Esophagus mucosa (tissue), 1 donor: ENCODE measurements at regions not wholly inside any gene's neighbourhood (a gene's known extent, or its start where the extent isn't known, plus 50 kb on each side); places are given as distances from the start of the nearest gene placed in this dataset.
"Not testable (repeated sequence)": the region's sequence is repeated elsewhere in the genome, so short reads cannot be mapped to it uniquely, and the experiment has no call there.

Experiments
- ATAC-seq: fragments of 200-7000 bp; cut with Tn5 transposase; one replicate; pipeline ENCODE4 v1.9.1; 2020
- donor health status: DM: yes; HTN: yes; CAD: no.

DNA sequence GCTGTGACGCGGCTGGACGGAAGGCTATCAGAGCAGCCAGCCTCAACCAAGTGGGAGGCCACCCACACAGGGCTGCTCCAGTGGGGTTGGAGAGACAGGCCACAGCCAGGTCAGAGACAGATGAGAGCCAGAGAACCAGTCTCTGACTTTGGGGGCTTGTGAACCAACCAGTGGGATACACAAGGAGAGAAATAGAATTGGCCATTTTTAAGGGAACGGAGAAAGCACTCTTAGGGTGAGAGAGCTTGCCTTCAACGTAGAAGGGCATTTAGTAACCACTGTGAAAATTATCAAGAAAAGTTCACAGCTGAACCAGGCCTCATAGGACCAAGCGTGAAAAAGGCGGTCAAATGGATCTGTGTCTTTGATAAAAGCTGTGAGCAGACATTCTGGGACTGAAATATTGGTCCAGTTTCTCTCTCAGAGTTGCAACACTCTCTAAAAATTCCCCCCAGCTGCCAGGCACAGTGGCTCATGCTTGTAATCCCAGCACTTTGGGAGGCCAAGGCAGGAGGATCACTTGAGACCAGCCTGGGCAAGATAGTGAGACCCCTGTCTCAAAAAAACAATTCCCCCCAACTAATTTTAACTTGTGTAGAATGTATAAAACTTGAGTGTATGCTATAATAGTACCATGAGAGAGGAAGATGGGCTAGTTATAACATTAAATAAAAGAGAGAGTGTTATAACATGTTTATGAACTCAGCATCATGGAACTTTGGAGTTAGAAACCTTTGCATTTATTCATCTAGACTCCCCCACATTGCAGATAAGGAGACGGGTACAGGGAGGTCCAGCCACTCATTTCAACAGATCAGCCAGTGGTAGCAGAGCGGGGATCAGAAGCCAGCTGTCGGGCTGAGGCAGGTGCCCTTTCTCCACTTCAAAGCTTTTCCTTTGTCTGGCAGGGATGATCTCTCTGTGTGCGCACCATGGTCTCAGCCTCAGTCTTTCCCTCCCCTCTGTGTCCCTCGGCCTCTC lies 132.2 kb downstream of the NPIPB11 start:
- ATAC-seq, result not testable (repeated sequence)

DNA sequence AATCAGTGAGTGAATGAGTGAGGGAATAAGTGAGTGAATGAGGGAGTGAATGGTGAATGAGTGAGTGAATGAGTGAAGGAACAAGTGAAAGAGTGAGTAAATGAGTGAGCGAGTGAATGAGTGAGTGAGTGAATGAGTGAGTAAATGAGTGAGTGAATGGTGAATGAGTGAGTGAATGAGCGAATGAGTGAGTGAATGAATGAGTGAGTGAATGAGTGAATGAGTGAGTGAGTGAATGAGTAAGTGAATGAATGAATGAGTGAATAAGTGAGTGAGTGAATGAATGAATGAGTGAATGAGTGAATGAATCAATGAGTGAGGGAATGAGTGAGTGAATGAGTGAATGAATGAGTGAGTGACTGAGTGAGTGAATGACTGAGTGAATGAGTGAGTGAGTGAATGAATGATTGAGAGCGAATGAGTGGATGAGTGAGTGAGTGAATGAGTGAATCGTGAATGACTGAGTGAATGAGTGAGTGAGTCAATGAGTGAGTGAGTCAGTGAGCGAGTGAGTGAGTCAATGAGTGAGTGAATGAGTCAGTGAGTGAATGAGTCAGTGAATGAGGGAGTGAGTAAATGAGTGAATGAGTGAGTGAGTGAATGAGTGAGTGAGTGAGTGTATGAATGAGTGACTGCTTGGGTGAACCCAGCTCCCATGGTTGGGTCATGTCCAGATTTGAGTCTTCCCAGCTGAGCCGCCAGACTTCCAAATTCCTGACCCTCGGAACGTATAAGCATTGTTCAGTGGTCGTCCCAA lies 133.0 kb downstream of the NPIPB11 start:
- ATAC-seq, result not testable (repeated sequence)

DNA sequence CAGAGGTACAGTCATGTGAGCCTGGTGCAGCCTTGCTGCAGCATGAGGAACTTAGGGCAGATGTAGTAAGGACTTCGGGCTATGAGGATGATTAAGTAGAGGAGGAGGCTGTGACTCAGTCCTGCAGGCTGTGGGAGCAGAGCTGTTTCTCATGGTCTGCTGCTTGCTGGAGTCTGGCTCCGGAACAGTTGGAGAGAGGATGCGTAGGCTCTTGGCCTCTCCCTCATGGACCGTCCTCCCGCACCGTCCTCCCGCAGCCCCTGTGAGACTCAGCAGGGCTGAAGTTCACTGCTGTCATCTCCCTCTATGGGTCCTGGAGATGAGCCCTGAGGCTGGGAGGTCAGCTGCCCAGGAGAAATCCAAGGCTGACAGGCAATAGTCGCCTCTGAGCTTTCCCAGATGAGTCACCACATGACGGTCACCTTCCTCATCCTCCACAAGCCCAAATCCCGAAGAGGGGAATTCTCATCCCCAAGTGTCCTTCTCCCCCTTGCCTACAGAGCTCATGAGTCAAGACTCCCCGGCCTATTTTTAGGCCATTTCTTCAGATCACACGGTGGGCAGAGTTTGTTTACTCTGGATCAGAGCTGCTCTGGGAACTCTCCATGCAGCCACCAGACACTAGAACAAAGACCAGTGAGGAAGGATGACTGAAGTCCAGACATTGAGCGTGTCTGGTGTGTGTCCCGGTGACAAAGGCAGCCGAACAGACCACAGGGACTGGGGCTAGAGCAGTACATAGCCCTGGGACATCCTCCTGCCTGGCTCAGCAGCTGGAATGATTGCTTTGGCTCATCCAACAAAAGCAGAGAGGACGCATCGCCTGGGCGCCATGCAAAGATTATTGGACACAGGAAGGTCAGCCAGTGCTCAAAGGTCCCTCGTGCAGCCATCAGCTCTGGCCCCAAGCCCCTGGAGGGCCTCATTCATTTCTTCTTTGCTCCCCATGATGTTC lies 134.5 kb downstream of the NPIPB11 start:
- peak; percentile 71 for ATAC-seq

DNA sequence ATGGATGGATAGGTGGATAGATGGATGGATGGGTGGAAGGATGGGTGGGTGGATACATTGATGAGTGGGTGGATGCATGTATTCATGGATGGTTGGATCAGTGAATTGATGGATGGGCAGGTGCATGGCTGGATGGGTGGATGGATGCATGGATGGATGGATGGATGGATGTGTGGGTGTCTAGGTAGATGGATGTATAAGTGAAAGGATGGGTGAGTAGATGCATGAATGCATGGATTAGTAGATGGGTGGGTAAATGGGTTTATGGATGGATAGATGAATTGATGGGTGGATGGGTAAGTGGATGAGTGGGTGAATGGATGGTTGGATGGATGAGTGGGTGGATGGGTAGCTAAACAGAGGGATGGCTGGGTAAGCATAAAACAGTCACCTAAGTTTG lies 135.6 kb downstream of the NPIPB11 start:
- not testable (repeated sequence) for ATAC-seq

DNA sequence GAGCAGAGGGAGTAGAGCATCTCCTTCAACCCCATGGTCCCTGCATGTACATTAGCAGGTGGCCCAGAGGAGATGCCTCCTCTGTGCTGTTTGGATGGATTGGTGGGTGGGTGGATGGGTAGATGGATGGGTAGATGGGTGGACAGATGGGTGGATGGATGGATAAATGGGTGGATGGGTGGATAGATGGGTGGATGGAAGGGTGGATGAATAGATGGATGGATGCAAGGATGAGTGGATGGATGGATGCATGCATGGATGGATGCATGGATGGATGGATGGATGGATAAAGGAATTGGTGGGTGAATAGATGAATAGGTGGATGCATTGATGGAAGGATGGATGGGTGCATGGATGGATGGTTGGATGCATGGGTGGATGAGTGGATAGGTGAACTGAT lies 136.5 kb downstream of the NPIPB11 start:
- not testable (repeated sequence) for ATAC-seq

DNA sequence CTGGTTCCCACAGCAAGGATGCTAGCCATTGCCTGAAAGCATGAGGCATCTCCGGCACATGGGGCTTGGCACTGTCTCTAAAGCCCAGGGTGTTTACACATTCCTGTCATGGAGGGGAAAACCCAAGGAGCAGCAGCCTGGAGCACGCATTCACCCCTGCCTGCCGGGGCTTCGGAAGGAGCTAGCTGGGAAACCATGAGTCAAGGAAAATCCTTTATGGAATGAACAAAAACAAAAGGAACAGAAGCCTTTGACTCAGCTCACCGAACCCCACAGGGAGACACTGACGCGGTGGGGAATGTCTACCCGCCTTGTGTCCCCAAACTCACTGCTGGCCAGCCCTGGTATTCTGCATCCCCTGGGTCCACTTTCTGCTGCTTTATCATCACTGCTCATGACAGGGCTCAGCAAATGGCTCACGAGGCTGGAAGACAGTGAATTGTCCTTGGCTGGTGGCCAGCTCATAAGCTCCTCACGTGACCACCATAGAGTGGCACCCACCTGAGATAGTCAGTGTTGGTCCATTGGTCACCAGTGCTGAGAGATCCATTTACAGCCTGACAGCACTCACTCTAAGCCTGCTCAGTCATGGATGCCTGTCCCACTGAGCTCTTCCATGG lies 137.2 kb downstream of the NPIPB11 start:
- peak; percentile 38 for ATAC-seq

DNA sequence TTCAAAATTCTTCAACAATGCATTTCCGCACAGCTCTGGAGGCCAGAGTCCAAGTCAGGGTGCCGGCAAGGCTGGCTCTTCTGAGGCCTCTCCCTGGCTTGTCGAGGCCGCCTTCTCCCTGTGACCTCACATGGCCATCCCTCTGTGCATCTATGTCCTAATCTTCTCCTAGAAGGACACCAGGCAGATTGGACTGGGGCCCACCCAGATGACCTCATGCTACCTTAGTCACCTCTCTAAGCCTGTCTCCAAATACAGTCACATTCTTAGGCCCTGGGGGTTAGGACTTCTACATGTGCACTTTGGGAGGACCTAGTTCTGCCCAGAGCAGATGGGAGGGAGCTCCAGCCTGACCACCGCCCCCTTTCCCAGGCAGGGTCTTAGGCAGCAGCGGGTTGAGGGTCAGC lies 137.7 kb downstream of the NPIPB11 start:
- ATAC-seq, result peak; percentile 20

DNA sequence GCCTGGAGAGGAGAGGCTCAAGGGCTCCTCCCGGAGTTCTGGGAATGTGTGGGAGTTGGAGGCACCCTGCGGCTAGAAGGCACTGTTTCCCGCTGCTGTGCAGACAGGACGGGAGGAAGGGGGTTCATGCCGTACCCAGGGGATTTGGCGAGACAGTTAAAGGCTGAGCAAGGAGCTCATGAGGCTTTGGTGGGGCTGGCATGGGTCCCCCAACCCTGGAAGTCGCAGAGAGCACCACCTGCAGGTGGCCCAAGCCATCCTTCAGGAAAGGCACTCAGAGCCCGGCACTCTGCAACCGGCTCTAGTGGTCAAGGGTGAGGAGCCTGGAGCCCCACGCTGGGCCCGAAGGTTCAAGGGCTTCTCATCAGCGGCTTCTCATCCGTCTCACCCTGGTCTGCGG lies 138.2 kb downstream of the NPIPB11 start:
- not testable (repeated sequence) for ATAC-seq

DNA sequence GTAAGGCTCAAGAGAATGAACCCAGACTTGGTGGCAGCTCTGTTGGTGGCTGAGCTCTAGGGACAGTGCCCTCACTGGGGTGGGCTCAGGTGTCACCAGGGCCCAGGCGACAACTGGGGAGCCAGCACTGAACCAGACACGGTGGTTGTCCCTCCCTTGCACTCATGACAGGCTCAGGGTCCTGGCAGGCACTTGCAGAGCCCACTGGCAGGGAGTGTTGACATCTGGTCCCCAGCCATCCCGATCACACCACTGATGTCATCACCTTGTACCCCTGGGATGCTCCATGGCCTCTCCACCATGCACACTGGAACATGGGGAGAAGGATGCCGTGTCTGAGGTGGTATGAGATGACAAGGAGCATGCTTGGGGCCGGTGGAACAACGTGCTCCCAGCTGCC lies 138.6 kb downstream of the NPIPB11 start:
- not testable (repeated sequence) for ATAC-seq

DNA sequence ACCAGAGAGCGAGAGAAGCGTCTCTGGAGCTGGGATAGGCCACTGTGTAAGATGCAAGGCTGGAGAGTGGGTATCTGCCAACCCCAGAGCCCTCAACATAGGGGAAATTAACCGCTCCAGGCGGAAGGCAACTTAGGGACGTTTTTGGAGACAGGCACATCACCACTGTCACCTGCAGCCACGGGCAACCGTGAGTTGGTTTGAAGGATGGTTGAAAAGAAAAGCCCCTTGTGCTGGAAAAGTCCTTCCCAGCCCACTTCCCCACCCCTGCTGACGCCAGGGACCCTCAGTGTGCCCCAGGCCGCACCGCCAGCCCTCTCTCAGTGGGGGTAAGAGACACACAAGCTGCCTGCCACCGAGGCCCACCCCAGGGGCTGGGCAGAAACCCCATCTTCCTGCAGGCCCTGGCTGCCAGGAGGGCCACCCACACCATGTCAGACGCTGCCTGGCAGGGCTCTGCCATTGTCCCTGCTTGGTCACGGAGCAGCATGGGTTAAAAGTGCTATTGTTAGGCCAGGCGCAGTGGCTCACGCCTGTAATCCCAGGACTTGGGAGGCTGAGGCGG lies 139.4 kb downstream of the NPIPB11 start:
- ATAC-seq, result not testable (repeated sequence)

DNA sequence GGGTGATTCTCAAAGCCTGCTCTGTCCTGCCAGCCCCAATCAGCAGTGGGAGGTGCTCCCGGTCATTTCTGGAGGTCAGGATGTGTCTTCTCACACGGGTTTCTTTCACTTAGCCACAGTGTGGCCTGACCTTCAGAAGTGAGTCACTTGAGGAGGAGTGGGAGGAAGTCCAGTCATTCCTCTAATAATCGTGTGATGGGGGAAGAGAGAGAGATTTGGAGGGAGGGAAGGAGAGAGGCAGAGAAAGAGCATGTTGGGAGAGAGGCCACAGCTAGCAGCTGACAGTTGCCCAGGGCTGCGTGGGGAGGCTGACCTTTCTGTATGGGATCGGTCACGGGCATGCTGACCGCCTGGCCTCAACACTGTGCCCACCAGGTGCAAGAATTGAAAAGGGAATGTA lies 139.9 kb downstream of the NPIPB11 start:
- ATAC-seq, result not testable (repeated sequence)

DNA sequence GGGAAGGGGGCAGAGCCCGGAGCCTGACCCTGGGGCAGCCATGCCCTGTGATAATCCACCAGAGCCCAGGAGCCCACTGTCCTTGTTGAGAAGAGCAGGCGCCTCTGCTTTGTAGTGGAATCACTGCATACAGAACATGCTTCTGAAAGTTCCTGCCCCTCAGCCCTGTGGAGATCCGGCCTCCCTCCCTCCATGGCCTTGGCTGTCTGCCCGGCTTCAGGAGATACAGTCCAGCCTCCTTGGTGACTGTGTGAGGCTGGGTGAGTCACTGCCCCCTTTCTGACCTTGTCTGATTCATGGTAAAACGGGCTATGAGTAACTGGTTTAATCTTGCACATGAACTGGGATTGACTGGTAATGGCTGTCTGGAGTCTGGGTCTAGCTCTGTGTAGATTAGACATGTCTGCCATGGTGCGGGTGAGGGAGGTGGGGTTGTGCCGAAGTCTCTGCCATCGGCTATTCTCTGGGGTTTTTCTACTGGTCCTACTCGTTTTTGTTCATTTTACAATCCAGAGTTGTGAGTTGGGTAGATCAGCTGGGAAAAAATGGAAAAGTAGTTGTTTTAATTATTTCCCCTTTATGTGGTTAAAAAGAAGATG lies 141.2 kb downstream of the NPIPB11 start:
- ATAC-seq, result peak; percentile 93

DNA sequence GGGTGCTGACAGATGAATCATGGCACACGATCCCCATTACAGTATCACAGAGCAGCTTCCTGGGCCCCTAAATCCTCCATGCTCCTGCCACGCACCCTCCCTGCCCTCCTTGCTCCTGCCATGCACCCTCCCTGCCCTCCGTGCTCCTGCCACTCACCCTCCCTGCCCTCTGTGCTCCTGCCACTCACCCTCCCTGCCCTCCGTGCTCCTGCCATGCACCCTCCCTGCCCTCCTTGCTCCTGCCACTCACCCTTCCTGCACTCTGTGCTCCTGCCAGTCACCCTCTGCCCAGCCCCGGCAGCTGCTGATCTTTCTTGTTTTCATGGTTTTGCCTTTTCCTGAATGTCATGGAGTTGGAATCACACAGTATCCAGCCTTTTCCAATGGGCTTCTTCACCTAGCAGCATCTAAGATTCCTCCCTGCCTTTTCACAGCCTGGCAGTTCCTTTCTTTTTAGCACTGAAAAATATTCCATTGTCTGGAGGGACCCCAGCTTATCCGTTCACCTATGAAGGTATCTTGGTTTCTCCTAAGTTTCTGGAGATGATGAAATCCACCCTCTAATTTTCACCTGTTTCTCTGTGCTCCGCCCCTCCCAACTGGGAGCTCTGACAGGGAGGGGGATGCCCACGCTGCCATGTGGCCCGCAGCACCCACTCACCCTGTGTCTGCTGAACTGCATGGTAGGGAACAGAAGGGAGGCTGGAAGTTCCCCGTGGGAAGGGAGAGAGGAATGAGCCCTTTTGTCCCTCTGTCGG lies 142.3 kb downstream of the NPIPB11 start:
- ATAC-seq, result not testable (repeated sequence)

DNA sequence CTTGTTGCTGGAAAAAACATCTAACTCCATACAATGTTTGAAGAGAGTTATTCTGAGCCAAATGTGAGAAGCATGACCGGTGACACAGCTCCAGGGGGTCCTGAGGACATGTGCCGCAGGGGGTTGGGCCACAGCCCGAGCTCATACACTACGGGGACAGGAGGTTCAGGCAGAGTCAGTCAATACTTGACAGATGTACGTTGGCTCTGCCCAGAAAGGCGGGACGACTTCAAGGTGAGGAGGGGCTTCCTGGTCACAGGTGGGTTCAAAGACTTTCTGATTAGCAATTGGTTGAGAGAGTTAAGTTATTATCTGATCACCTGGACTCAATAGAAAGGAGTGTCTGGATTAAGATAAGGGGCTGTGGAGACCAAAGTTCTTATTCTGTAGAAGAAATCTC lies 143.8 kb downstream of the NPIPB11 start:
- not testable (repeated sequence) for ATAC-seq

DNA sequence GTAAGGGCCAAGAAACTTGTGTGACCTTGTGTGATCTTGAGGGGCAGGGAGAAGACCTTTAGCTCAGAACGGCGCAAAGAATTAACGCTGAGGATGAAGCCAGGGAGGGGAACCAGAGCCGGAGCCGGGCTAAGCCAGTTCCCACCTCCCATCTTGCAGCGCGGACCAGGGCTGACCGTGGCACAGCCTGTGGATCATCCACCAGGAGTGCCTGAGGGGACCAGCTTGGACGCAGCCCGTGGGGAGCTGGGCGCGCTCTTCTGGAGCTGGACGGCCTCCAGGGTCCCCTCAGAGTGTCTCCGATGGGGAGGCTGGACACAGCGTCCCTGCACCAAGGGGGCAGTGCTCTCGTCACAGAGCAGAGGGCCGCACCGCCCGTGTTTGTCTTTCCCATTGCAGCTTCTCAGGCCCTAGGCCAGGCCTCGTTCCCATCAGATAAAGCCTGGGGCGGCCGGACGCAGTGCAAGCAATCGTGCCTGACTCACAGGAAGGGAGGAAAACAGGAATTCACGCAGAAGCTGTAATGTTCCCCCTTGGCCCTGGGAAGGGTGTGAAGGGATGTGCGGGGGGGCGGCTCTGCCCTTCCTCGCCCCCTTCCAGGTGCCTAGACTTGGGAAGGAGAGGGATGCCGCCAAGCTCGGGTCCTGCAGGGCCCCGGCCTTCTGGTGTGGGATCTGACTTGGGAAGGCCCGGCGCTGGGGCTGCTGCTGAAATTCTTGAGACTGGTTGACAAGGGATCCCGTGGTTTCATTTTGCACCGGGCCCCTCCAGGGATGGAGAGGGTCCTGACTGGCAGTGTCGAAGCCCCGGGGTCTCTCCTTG lies 144.9 kb downstream of the NPIPB11 start:
- peak; percentile 19 for ATAC-seq

DNA sequence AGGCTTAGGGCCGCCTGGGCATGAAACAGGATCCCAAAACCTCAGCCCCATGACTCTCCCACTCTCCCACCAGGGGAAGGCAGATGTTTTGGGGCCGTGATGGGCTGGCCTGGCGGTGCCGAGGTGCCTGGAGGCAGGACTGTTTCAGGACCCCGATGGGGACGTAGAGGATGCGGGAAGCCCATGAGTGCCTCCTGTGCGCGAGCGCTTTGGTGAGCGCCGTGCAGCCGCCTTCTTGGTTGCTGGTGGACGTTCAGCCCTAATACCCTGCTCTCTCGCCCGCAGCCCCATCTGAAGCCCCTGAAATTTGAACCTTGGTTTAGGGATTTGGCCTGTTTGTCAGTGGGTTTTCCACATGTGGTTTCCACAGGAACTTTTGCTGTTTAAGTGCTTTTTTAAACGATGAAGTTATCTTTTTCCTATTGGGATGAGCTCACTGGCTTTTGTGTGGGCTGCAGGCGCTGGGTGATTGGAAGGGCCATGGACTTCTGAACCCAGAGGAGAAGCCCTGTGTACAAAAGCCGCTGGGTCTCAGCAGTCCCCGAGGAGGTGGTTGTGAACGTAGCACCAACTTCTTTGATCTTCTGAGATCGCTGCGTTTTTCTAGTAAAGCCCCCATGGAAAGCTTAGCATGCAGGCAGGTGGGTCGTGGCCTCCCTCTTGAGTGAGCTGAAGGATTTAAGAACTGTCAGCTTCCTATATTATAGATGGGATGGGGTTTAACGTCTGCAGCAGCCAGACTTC lies 145.7 kb downstream of the NPIPB11 start:
- ATAC-seq, result not testable (repeated sequence)

DNA sequence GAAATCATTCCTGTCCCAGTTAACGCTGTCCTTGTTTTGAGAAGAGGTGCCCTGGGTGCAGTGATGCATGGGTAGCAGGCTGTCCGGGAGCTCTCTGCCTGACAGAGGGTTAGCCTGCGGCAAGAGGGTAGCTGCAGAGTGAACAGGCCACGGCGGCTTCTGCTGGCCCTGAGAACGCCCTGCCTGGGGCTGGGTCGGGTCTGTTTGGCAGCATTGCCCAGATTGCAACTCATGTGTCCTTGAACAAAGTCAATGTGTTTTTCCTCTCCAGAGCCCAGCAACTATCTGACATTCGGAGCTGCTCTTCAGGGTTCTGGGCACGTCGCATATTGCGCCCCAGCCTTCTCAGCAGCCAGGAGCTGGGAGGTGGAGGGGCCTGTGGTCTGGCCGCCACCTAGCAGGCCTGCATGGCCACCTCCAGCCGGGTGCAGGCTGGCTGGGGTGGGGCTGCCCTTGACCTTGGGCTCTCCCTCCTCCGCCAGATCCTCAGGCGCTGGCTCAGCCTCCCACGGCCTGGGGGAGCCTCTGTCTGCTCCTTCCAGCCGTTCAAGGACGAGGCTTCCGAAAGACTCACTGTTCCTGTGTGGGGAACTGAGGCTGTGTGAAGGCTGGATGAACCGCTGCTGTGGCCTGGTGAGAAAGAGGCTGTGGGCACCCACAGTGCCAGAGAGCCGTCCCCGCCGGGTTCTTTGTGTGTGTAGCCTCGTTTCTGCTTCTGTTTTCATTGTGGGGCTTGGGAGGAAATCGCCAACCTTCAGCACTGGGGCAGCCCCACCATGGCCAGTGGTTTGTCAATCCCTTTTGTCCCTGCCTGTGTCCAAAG lies 146.7 kb downstream of the NPIPB11 start:
- ATAC-seq, result not testable (repeated sequence)
